UCSD-AML1 (cell line): ENCODE measurements at regions not wholly inside any gene's neighbourhood (a gene's known extent, or its start where the extent isn't known, plus 50 kb on each side); places are given as distances from the start of the nearest gene placed in this dataset.

Experiments
- DNase-seq: peaks from one replicate; lab custom pipeline; 2025; ENCODE audit not compliant: unreplicated experiment; lab: John Stamatoyannopoulos, UW

- no peak for DNase-seq
Observed at GRCh38 chr12:67579662-67580003, 68.9 kb upstream of the DYRK2 start.

- no peak for DNase-seq
Observed at GRCh38 chr12:67582238-67582834, 66.2 kb upstream of the DYRK2 start.

- no peak for DNase-seq
Observed at GRCh38 chr12:67582844-67583243, 65.7 kb upstream of the DYRK2 start.

GRCh38 chr12:67586951-67587350 is 61.6 kb upstream of the DYRK2 start:
- DNase-seq = no peak

- no peak for DNase-seq
Observed at GRCh38 chr12:67589078-67589477, 59.5 kb upstream of the DYRK2 start.

- no peak for DNase-seq
Observed at GRCh38 chr12:67590149-67590790, 58.3 kb upstream of the DYRK2 start.

GRCh38 chr12:67592228-67593011 is 56.1 kb upstream of the DYRK2 start:
- no peak for DNase-seq

- no peak for DNase-seq
Observed at GRCh38 chr12:67593041-67593440, 55.5 kb upstream of the DYRK2 start.

- no peak for DNase-seq
Observed at GRCh38 chr12:67593461-67594330, 54.8 kb upstream of the DYRK2 start.

GRCh38 chr12:67594888-67595287 is 53.7 kb upstream of the DYRK2 start:
- DNase-seq = no peak

- no peak for DNase-seq
Observed at GRCh38 chr12:67595365-67595764, 53.2 kb upstream of the DYRK2 start.

- DNase-seq = no peak
Observed at GRCh38 chr12:67598598-67598997, 49.9 kb upstream of the DYRK2 start.
